K562 (cell line): ENCODE measurements at regions not wholly inside any gene's neighbourhood (a gene's known extent, or its start where the extent isn't known, plus 50 kb on each side); places are given as distances from the start of the nearest gene placed in this dataset.

Experiments used
- ATAC-seq: fragments of 200-7000 bp; cut with Tn5 transposase; 3 replicates; pipeline ENCODE4 v1.9.1; 2020; ENCODE audit warnings: moderate library complexity
- BruUV-seq: library from RNA; stranded (reverse); fragments of 400-500 nt; replicated peaks from 2 replicates; lab custom pipeline; 2021; lab: Mats Ljungman, UMichigan
- CTCF ChIA-PET: fragments of 300-600 bp; formaldehyde crosslinking; extraction: SDS; loops from one replicate; lab custom pipeline; 2021; ENCODE audit warnings: low intra/inter-chr PET ratio; lab: Yijun Ruan, JAX
- POLR2A ChIA-PET: fragments of 300-600, 350-650 bp; sonication (Branson Sonifier 250); formaldehyde crosslinking; extraction: SDS; loops from one replicate; lab custom pipeline; 2021; ENCODE audit warnings: antibody characterized with exemption, inconsistent platforms; lab: Yijun Ruan, JAX
- DNase-seq, 4 experiments: peaks; one replicate each; pipeline versions ENCODE4 v3.0.0 to v3.0.0-alpha.2; 2011 to 2018; ENCODE audit warnings: low spot score in 3 of 4, mixed read lengths in 3 of 4; ENCODE audit errors: extremely low read depth in 1 of 4
- FAIRE-seq: peaks from 2 replicates; lab custom pipeline; 2011; peaks lifted over from hg19 to GRCh38; lab: Jason Lieb, UNC
- H2AFZ ChIP-seq: 2 replicates; pipeline ENCODE4 v1.6.0; 2011; ENCODE audit warnings: low read depth, low read length, control low read depth, inconsistent platforms
- H3K27ac ChIP-seq: fragments of 200-600 bp; 3 replicates; pipeline ENCODE4 v1.8.0; 2011; ENCODE audit warnings: low read depth, mild to moderate bottlenecking, control low read depth, inconsistent platforms, low read length, moderate library complexity, mixed read lengths; ENCODE audit errors: extremely low read depth
- H3K27me3 ChIP-seq, 2 experiments: fragments of 300-600 bp in 1 of 2; 2 replicates in 1 of 2; 3 replicates in 1 of 2; pipeline versions ENCODE4 v1.6.0 to v1.8.0; 2011; ENCODE audit warnings: inconsistent platforms in 2 of 2, low read length in 2 of 2, mild to moderate bottlenecking in 1 of 2, mixed read lengths in 1 of 2, moderate library complexity in 1 of 2; ENCODE audit not compliant: control insufficient read depth in 2 of 2, insufficient read depth in 2 of 2
- H3K36me3 ChIP-seq: fragments of 300-600 bp; 3 replicates; pipeline ENCODE4 v1.8.0; 2011; ENCODE audit warnings: mild to moderate bottlenecking, low read length, inconsistent platforms; ENCODE audit not compliant: control insufficient read depth, insufficient read depth
- H3K4me1 ChIP-seq, 2 experiments: fragments of 200-600 bp in 1 of 2; replicated peaks in 1 of 2; 2 replicates in 1 of 2; 3 replicates in 1 of 2; pipeline versions ENCODE4 v1.5.1 to v1.8.0; 2011; ENCODE audit warnings: inconsistent platforms in 2 of 2, low read length in 2 of 2, mild to moderate bottlenecking in 1 of 2, mixed read lengths in 1 of 2, moderate library complexity in 1 of 2; ENCODE audit not compliant: control insufficient read depth in 2 of 2, insufficient read depth in 2 of 2
- H3K4me2 ChIP-seq: 2 replicates; pipeline ENCODE4 v1.6.1; 2011; ENCODE audit warnings: low read length, control low read depth, inconsistent platforms, mixed read lengths; ENCODE audit not compliant: insufficient read depth
- H3K4me3 ChIP-seq: fragments of 200-600 bp; sonication (generic), shearing (Covaris generic); 2 replicates; pipeline ENCODE4 v1.5.1; 2016; ENCODE audit warnings: control low read depth, inconsistent platforms
- H3K79me2 ChIP-seq: fragments of 200-600 bp; 3 replicates; pipeline ENCODE4 v1.8.0; 2011; ENCODE audit warnings: low read length, inconsistent platforms; ENCODE audit not compliant: control insufficient read depth, insufficient read depth
- H3K9ac ChIP-seq, 2 experiments: 2 replicates each; pipeline versions ENCODE4 v1.6.0 to v1.6.1; 2011; ENCODE audit warnings: low read depth in 2 of 2, low read length in 2 of 2, control low read depth in 1 of 2, inconsistent platforms in 1 of 2, mild to moderate bottlenecking in 1 of 2, mixed read lengths in 1 of 2; ENCODE audit not compliant: insufficient read depth in 1 of 2
- H3K9me1 ChIP-seq: one replicate; pipeline ENCODE4 v1.6.0; 2011; ENCODE audit warnings: inconsistent platforms, mild to moderate bottlenecking, low read length, moderate library complexity; ENCODE audit not compliant: control insufficient read depth, insufficient read depth
- H3K9me3 ChIP-seq: replicated peaks from 2 replicates; pipeline ENCODE4 v1.5.1; 2011; ENCODE audit warnings: low read depth, low read length, inconsistent platforms; ENCODE audit not compliant: control insufficient read depth, insufficient read depth
- H4K20me1 ChIP-seq: replicated peaks from 2 replicates; pipeline ENCODE4 v1.6.1; 2011; ENCODE audit warnings: low read length, inconsistent platforms, mixed read lengths; ENCODE audit not compliant: control insufficient read depth, insufficient read depth
- IFI16 ChIP-seq: fragments of 250-450 bp; sonication (Bioruptor Pico); IDR thresholded peaks from 2 replicates; pipeline ENCODE4 v2.1.2; 2022; ENCODE audit warnings: mild to moderate bottlenecking, inconsistent platforms
- RBM25 ChIP-seq: fragments of 200-400 bp; formaldehyde crosslinking; IDR thresholded peaks from 2 replicates; pipeline ENCODE4 v1.6.1; 2018; ENCODE audit warnings: low read length, low read depth, moderate library complexity; ENCODE audit not compliant: severe bottlenecking
- RCOR1 ChIP-seq, 2 experiments: IDR thresholded peaks; 2 replicates each; pipeline ENCODE4 v1.6.1; 2012; ENCODE audit warnings: low read depth in 2 of 2, low read length in 2 of 2, borderline replicate concordance in 1 of 2, improper control_type of control experiment in 1 of 2
- ZBTB1 ChIP-seq: sonication (generic); formaldehyde crosslinking; IDR thresholded peaks from 2 replicates; pipeline ENCODE4 v1.8.1; 2023; ENCODE audit warnings: missing genetic modification reagents, low read depth, mild to moderate bottlenecking, borderline replicate concordance
- ZKSCAN1 ChIP-seq: fragments of 150-350 bp; IDR thresholded peaks from 2 replicates; pipeline ENCODE4 v1.6.1; 2016; ENCODE audit warnings: low read depth, low read length
- ZNF146 ChIP-seq: IDR thresholded peaks from one replicate; pipeline ENCODE4 v1.6.1; 2018; ENCODE audit warnings: missing compliant biosample characterization; ENCODE audit not compliant: unreplicated experiment
- ZNF583 ChIP-seq: fragments of 250-450 bp; sonication (Bioruptor Pico); IDR thresholded peaks from 2 replicates; pipeline ENCODE4 v1.4.0; 2020
- WGBS: fragments of 100-300 bp; shearing (Covaris generic); methylation state at CpG from one replicate; pipeline ENCODE4 v1.1.6; 2016; ENCODE audit warnings: low coverage, mixed read lengths; ENCODE audit not compliant: insufficient coverage; ENCODE audit errors: missing lambda C conversion rate; 5-methylcytosine and 5-hydroxymethylcytosine counted together
- in situ Hi-C: fragments of 300-500 bp; cut with MboI; formaldehyde crosslinking; loops from 4 replicates; pipeline ENCODE4 v1.15.0; 2018; ENCODE audit warnings: inconsistent platforms, mixed read lengths
- intact Hi-C: fragments of 100-400 bp; cut with micrococcal nuclease; formaldehyde crosslinking; loops from 2 replicates; pipeline ENCODE4 v1.14.2; 2022

DNA sequence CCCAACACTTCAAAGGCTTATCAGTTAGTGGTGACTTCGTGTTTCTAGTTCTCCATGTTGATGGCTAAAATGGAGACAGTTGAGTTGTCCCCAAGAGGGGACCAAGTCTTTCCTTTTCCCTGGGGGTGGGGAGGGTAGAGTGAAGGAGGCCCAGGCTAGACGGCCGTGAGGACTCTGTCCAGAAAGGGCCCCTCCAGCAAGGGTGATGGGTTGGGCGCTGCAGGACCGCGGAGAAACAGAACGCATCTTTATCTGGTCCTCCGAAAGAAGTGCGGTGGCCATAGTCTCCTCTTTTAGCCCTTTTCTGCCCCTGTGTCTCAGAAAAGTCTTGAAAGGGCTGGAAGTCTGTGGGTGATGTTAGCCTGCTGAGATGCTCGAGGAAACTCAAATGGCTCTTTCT lies 153.2 kb downstream of the GLI2 start:
- ChIA-PET CTCF (no interaction called here), POLR2A (no interaction called here)
- TF ChIP-seq ZNF583 (CRISPR knock-in tag): no peak
- no peak for TF ChIP-seq RCOR1 (IDR thresholded peaks at IDR 0.05; ENCODE audit: borderline replicate concordance in 1 of 2, low read depth in 2 of 2, low read length in 2 of 2)
- no peak for TF ChIP-seq ZBTB1 (CRISPR knock-in tag)
- no peak for TF ChIP-seq IFI16 (CRISPR knock-in tag)
- intact Hi-C loops (loop anchor here (10.0 kb wide), 1 partner anchor 186 kb away; no protein-coding TSS in a partner anchor), in situ Hi-C loops (no loop called here)
- BruUV-seq: no TSS peak
- no peak for DNase-seq
- Histone ChIP-seq H4K20me1 (peaks cover 9% of the 10 kb centered on the region), H3K27me3 (peaks cover 41 to 76% of the 10 kb centered on the region in 2 experiments), H3K4me1 (peaks cover 0 to 4% of the 10 kb centered on the region in 2 experiments; a peak in 1 of 5 replicates), H2AFZ (no peak overlapping the region), H3K9ac (no peak overlapping the region), H3K36me3 (no peaks in the 10 kb centered on the region), H3K9me3 (no peaks in the 10 kb centered on the region), H3K79me2 (no peaks in the 10 kb centered on the region), H3K4me2 (no peak overlapping the region), H3K4me3 (no peak overlapping the region), H3K9me1 (no peaks in the 10 kb centered on the region), H3K27ac (no peak overlapping the region)
- FAIRE-seq: no peak
- 3% methylated on average over 10 of the region's 10 CpGs for WGBS
- no peak for ATAC-seq

DNA sequence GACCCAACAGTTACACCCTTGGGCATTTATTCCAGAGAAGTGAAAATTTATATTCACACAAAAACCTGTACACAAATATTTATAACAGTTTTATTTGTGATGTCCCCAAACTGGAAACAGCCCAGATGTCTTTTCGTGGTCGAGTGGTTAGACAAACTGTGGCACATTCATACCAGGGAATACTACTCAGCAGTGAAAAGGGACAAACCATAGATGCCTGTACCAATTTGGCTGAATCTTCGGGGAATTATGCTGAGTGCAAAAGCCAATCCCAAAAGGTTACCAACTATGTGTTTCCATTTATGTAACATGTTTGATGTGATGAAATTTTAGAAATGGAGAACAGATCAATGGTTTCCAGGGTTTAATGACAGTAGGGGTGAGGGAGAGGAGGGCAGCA lies 154.3 kb downstream of the GLI2 start:
- TF ChIP-seq ZNF146 (CRISPR knock-in tag) (peak; percentile 77), RBM25 (peak; percentile 61), ZKSCAN1 (no peak)
- H3K9ac ChIP-seq: no peak overlapping the region
- intact Hi-C loops (loop anchor here (10.0 kb wide), 1 partner anchor 185 kb away; no protein-coding TSS in a partner anchor), in situ Hi-C loops (no loop called here)
- peaks cover 33 to 70% of the 10 kb centered on the region in 2 experiments for H3K27me3 ChIP-seq
- peaks cover 0 to 4% of the 10 kb centered on the region in 2 experiments; a peak in 1 of 5 replicates for H3K4me1 ChIP-seq
- no peak overlapping the region for H2AFZ ChIP-seq
- H3K27ac ChIP-seq: no peak overlapping the region
- peaks cover 9% of the 10 kb centered on the region for H4K20me1 ChIP-seq
- BruUV-seq: no TSS peak
- no peak overlapping the region for H3K4me3 ChIP-seq
- no peaks in the 10 kb centered on the region for H3K36me3 ChIP-seq
- no peaks in the 10 kb centered on the region for H3K79me2 ChIP-seq
- ChIA-PET CTCF (no interaction called here), POLR2A (no interaction called here)
- H3K9me1 ChIP-seq: no peaks in the 10 kb centered on the region
- no peak overlapping the region for H3K4me2 ChIP-seq
- DNase-seq: no peak
- WGBS: 0% methylated on average over 3 of the region's 3 CpGs
- H3K9me3 ChIP-seq: no peaks in the 10 kb centered on the region
- no peak for FAIRE-seq
- no peak for ATAC-seq
